ENCODE measurements at regions not wholly inside any gene's neighbourhood (a gene's known extent, or its start where the extent isn't known, plus 50 kb on each side); places are given as distances from the start of the nearest gene placed in this dataset.

GRCh38 chr13:104251931-104252330 lies 1185.7 kb upstream of the SLC10A2 start:
- no peak for DNase-seq (ENCODE audit: low spot score in 2 of 2)
- FAIRE-seq = no peak

GRCh38 chr13:104246955-104247354 lies 1180.7 kb upstream of the SLC10A2 start:
- FAIRE-seq = no peak
- no peak for DNase-seq (ENCODE audit: low spot score in 2 of 2)

DNA sequence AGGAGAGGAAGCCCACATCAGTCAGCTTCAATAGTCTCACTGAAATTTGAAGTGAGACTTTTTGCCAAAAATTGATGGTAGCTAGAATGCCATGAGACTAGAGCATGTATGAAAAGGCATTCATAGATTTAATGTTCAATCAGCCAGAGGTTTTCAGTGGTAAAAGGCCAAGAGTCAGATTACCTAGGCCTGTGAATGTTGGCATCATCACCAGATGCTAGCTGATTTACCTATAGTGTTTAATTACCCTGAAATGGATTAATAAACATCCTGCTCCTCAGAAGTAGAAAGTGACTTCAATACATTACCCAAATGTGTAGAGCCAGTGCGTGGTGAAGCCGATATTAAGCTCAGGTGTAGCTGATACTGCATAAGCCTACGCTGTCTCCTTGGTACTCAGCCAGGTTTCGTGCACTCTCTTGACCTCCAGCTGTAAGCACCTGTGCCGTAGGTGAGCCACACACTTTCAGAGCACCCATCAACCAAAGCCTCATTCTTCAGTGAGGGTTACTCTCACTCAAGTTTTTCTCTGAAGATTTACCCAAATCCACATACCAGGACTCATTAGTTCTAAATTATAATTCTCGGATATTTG lies 1140.3 kb upstream of the SLC10A2 start:
- FAIRE-seq (no peak), DNase-seq (ENCODE audit: low spot score in 2 of 2) (no peak)

DNA sequence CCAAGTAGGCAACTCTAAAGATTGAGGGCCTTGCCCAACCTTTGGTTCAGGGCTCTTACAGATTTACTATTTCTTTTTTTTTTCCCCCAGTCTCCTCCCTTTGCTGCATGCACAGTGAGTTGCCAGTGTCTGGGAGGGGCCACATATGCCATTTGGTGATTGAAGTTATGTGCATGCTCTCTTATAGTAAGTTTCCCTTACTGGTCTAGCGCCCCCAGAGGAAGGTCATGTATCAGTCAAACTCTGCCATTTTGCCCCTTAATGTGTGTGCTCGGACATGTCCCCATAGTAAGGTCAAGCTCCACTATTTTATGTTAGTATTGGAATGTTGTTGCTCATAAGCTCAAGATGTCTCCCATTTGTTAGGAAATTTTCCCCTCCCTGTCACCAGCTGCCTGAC lies 1138.0 kb upstream of the SLC10A2 start:
- no peak for DNase-seq (ENCODE audit: low spot score in 2 of 2)
- no peak for FAIRE-seq

GRCh38 chr13:104198801-104199200 lies 1132.6 kb upstream of the SLC10A2 start:
- DNase-seq (ENCODE audit: low spot score in 2 of 2) (no peak), FAIRE-seq (no peak)

DNA sequence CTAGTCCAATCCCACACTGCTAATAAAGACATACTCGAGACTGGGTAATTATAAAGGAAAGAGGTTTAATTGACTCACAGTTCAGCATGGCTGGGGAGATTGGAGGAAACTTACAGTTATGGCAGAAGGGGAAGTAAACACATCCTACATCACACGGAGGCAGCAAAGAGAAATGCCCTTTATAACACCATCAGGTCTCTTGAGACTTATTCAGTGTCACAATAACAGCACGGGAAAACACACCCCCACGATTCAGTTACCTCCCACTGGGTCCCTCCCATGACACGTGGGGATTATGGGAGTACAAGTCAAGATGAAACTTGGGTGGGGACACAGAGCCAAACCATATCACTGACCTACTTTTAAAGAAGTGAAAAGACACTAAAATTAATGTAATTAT lies 1130.4 kb upstream of the SLC10A2 start:
- FAIRE-seq (no peak), DNase-seq (ENCODE audit: low spot score in 2 of 2) (no peak)

- DNase-seq (ENCODE audit: low spot score in 2 of 2) (no peak), FAIRE-seq (no peak)
Observed at GRCh38 chr13:104181526-104182231, 1115.5 kb upstream of the SLC10A2 start.

GRCh38 chr13:104170980-104171555 lies 1104.9 kb upstream of the SLC10A2 start:
- DNase-seq (ENCODE audit: low spot score in 2 of 2) = no peak
- FAIRE-seq = no peak

- DNase-seq (ENCODE audit: low spot score in 2 of 2) = no peak
- no peak for FAIRE-seq
Observed at GRCh38 chr13:104163866-104164630, 1097.8 kb upstream of the SLC10A2 start.

DNA sequence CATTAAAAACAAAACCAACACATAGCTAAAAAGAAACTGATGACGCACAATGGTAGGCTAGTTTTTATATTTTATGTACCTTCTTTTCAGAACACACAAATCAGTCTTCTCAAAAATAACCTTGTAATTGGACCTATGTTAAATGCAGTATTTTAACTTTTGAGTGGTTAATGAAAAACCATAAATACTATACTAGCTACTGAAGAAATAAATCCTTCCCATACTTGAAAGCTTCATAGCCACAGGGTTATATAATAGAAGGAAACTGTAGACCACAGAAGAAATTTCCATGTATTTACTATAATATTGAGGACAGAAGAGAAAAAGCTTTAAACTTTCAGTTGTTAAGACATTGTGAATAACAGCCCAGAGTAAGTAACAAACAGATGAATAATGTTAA lies 1094.3 kb upstream of the SLC10A2 start:
- no peak for FAIRE-seq
- no peak for DNase-seq (ENCODE audit: low spot score in 2 of 2)

- FAIRE-seq (no peak), DNase-seq (ENCODE audit: low spot score in 2 of 2) (no peak)
Observed at GRCh38 chr13:104143760-104144416, 1077.7 kb upstream of the SLC10A2 start.

- FAIRE-seq = no peak
Observed at GRCh38 chr13:104140552-104140951, 1074.3 kb upstream of the SLC10A2 start.

DNA sequence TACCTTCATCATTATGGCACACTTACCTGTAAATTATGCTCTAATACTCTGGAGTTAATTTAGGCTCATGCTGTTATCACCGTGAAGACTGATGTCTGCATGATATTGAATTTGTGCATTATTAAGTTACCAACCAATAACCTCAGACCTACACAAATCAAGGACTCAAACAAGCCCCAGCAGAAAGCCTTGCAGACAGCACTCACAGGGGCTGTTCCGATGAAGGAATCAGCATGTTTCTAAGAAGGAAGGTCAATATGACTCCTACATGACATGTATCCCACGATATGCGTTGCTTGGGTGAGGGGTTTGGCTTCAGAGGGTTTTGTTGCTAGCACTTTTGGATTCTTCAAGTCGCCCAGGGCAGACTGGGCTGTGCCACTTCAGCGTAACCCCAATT lies 1071.2 kb upstream of the SLC10A2 start:
- FAIRE-seq (no peak), DNase-seq (ENCODE audit: low spot score in 2 of 2) (no peak)

More at GRCh38 chr13:104140552-104140951, 1074.3 kb upstream of the SLC10A2 start:
- DNase-seq (ENCODE audit: low spot score in 2 of 2) = no peak

- FAIRE-seq = no peak
- no peak for DNase-seq (ENCODE audit: low spot score in 2 of 2)
Observed at GRCh38 chr13:104132849-104133248, 1066.6 kb upstream of the SLC10A2 start.

GRCh38 chr13:104114101-104114500 lies 1047.9 kb upstream of the SLC10A2 start:
- DNase-seq (ENCODE audit: low spot score in 2 of 2) = no peak
- FAIRE-seq = no peak

DNA sequence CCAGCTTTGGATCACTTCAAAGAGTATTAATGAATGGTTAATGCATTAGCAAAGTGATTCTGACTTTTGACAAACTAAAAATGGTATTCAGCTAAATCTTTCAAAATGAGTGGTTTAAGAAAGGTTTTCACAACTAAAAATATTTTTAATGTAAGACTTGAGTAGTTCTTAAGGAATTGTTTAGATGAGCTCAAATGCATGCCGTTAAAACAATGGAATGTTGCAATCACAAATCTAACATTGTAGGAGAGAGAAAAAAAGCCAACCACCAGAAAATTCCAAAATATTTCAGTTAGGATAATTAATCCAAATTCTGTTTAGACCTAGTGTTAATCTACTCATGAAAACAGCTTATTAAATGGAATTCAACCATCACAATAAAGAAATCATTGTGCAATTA lies 1044.8 kb upstream of the SLC10A2 start:
- FAIRE-seq (no peak), DNase-seq (ENCODE audit: low spot score in 2 of 2) (no peak)

GRCh38 chr13:104106705-104107393 lies 1040.6 kb upstream of the SLC10A2 start:
- no peak for DNase-seq (ENCODE audit: low spot score in 2 of 2)
- no peak for FAIRE-seq

- FAIRE-seq = no peak
Observed at GRCh38 chr13:104105418-104106355, 1039.5 kb upstream of the SLC10A2 start.

GRCh38 chr13:104099750-104100149 lies 1033.5 kb upstream of the SLC10A2 start:
- FAIRE-seq (no peak), DNase-seq (ENCODE audit: low spot score in 2 of 2) (no peak)

More at GRCh38 chr13:104105418-104106355, 1039.5 kb upstream of the SLC10A2 start:
- no peak for DNase-seq (ENCODE audit: low spot score in 2 of 2)

Measured in frontal cortex (tissue), 3 donors.